SK-N-SH (cell line): ENCODE measurements at regions not wholly inside any gene's neighbourhood (a gene's known extent, or its start where the extent isn't known, plus 50 kb on each side); places are given as distances from the start of the nearest gene placed in this dataset.

Experiments used
- CHD2 ChIP-seq: fragments of 150-350 bp; IDR thresholded peaks from 2 replicates; pipeline ENCODE4 v1.6.1; 2018; ENCODE audit warnings: low read length; ENCODE audit not compliant: partially characterized antibody
- TF ChIP-seq, protein P1 (sequence below): IDR thresholded peaks from 2 replicates; pipeline ENCODE4 v1.6.1; 2012; ENCODE audit warnings: mild to moderate bottlenecking, low read depth, low read length, moderate library complexity

DNA sequence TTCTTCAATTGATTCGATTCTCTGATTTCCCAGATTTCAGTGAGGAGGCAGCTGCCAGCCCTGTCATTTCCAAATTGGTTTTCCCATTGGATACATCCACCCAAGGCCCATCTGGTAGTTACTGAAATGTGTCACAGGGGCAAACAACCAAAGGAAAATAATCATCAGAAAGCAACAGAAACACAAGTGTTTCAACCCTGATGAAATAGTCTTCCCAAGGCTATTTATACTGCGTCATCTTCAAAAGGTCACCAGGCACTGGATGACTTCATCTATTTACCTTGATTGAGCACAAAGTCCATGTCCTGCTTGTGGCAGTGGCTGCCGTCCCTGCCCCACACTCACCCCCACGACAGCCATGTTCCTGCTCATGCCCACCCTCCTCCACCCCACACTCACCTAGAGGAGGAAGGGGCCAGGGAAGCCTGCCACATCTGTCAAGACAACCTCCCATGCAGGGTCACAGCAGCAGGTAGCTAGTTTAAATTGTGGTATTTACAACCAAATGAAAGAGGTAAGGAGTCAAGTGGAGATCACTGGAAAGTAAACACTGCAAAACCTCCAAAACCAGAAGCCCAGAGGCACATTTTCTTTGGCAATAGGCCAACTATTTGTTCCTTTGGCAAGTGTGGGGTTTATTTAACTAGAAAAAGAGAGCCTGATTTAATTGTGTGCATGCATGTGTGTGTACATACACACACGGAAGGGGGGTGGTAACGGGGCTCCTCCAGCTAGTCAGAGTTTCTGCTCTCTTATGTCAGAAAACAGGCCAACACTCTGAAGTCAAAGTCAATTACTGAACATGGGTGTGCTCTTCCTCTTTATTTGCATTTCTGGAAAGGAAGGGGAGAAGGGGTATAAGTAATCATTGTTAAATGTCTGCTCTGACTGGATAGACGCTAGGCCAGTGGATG, 49.5 kb upstream of the RAB4A start (continued):
- TF ChIP-seq, protein P1, sequence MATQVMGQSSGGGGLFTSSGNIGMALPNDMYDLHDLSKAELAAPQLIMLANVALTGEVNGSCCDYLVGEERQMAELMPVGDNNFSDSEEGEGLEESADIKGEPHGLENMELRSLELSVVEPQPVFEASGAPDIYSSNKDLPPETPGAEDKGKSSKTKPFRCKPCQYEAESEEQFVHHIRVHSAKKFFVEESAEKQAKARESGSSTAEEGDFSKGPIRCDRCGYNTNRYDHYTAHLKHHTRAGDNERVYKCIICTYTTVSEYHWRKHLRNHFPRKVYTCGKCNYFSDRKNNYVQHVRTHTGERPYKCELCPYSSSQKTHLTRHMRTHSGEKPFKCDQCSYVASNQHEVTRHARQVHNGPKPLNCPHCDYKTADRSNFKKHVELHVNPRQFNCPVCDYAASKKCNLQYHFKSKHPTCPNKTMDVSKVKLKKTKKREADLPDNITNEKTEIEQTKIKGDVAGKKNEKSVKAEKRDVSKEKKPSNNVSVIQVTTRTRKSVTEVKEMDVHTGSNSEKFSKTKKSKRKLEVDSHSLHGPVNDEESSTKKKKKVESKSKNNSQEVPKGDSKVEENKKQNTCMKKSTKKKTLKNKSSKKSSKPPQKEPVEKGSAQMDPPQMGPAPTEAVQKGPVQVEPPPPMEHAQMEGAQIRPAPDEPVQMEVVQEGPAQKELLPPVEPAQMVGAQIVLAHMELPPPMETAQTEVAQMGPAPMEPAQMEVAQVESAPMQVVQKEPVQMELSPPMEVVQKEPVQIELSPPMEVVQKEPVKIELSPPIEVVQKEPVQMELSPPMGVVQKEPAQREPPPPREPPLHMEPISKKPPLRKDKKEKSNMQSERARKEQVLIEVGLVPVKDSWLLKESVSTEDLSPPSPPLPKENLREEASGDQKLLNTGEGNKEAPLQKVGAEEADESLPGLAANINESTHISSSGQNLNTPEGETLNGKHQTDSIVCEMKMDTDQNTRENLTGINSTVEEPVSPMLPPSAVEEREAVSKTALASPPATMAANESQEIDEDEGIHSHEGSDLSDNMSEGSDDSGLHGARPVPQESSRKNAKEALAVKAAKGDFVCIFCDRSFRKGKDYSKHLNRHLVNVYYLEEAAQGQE = no peak
- no peak for TF ChIP-seq CHD2
